ENCODE measurements at regions not wholly inside any gene's neighbourhood (a gene's known extent, or its start where the extent isn't known, plus 50 kb on each side); places are given as distances from the start of the nearest gene placed in this dataset.

DNA sequence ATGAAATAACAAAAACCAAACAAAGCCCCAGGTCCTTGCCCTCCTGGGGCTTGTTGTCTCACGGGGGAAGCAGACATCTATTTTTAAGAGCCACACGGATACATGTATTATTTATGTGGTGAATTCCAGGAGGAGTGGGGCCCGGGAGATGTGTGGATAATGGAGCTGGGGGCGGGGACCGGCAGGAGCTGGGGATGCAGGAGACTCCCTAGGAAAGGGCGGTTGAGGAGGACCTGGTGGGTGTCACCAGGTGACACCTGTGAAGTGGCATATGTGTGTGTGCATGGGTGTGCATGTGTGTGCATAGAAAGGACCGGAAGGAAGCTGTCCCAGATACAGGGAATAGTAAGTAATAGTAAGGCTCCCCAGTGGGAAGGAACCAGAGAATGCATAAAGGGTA lies 148.9 kb downstream of the URI1 start:
- TF ChIP-seq, protein P1, sequence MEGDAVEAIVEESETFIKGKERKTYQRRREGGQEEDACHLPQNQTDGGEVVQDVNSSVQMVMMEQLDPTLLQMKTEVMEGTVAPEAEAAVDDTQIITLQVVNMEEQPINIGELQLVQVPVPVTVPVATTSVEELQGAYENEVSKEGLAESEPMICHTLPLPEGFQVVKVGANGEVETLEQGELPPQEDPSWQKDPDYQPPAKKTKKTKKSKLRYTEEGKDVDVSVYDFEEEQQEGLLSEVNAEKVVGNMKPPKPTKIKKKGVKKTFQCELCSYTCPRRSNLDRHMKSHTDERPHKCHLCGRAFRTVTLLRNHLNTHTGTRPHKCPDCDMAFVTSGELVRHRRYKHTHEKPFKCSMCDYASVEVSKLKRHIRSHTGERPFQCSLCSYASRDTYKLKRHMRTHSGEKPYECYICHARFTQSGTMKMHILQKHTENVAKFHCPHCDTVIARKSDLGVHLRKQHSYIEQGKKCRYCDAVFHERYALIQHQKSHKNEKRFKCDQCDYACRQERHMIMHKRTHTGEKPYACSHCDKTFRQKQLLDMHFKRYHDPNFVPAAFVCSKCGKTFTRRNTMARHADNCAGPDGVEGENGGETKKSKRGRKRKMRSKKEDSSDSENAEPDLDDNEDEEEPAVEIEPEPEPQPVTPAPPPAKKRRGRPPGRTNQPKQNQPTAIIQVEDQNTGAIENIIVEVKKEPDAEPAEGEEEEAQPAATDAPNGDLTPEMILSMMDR (IDR thresholded peaks at IDR 0.05; ENCODE audit: unreplicated experiment) = no peak
- Mint-ChIP-seq H3K9me3 (ENCODE audit: unreplicated experiment) (no peaks in the 10 kb centered on the region), H3K36me3 (ENCODE audit: low read depth, unreplicated experiment) (no peaks in the 10 kb centered on the region), H3K27ac (ENCODE audit: unreplicated experiment) (no peak overlapping the region), H3K27me3 (ENCODE audit: unreplicated experiment) (peaks cover 5% of the 10 kb centered on the region), H3K4me3 (ENCODE audit: unreplicated experiment) (no peak overlapping the region), H3K4me1 (ENCODE audit: unreplicated experiment) (peaks cover 2% of the 10 kb centered on the region)
- no peak for DNase-seq (ENCODE audit: low spot score)

DNA sequence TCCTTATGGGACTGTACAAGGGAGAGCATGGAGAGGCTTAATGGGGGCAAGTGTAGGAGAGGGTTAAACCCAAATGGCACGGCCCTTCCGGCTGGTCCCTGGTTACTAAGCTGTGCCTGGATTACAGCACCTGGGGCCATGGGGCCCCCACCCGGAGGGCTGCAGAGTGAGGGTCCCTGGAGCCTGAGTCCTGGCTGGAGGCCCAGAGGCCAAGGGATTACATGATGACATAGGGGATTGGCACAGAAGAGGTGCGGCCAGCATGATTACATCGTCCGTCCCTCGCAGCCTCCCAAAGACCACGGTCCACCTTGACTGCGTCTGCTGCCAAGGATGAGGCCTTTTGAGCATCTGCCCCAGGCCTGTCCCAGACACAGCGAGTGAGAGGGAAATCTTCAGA lies 149.4 kb downstream of the URI1 start:
- TF ChIP-seq, protein P1 (IDR thresholded peaks at IDR 0.05; ENCODE audit: unreplicated experiment) = no peak
- H3K27me3 Mint-ChIP-seq (ENCODE audit: unreplicated experiment) = peaks cover 5% of the 10 kb centered on the region

DNA sequence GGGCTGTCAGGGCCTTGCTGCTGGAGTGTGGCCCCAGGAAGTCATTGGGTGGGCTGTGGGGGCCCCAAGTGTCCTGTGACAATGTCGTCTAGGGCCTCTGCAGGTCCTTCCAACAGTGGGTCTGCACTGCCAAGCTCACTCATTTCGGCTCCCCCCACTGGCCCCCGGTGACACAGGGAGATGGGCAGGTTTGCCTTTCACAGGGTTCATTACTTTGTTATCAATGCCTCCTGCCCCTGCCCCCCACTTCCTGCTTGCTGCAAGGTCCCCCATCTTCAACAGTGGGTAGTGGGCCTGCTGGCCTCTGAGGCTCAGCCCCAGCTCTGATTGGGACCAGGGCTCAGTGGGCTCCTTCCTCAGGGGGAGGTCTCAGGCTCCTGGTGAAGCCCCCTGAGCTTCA lies 149.8 kb downstream of the URI1 start:
- Mint-ChIP-seq H3K4me1 (ENCODE audit: unreplicated experiment) (no peaks in the 10 kb centered on the region), H3K36me3 (ENCODE audit: low read depth, unreplicated experiment) (no peaks in the 10 kb centered on the region), H3K9me3 (ENCODE audit: unreplicated experiment) (no peaks in the 10 kb centered on the region), H3K27me3 (ENCODE audit: unreplicated experiment) (peaks cover 5% of the 10 kb centered on the region), H3K27ac (ENCODE audit: unreplicated experiment) (no peak overlapping the region), H3K4me3 (ENCODE audit: unreplicated experiment) (no peak overlapping the region)
- TF ChIP-seq, protein P1 (IDR thresholded peaks at IDR 0.05; ENCODE audit: unreplicated experiment) = no peak
- no peak for DNase-seq (ENCODE audit: low spot score)

More for the DNA sequence above, 149.4 kb downstream of the URI1 start:
- Mint-ChIP-seq H3K27ac (ENCODE audit: unreplicated experiment) (no peak overlapping the region), H3K36me3 (ENCODE audit: low read depth, unreplicated experiment) (no peaks in the 10 kb centered on the region), H3K9me3 (ENCODE audit: unreplicated experiment) (no peaks in the 10 kb centered on the region), H3K4me1 (ENCODE audit: unreplicated experiment) (no peaks in the 10 kb centered on the region), H3K4me3 (ENCODE audit: unreplicated experiment) (no peak overlapping the region)
- DNase-seq (ENCODE audit: low spot score) = no peak

DNA sequence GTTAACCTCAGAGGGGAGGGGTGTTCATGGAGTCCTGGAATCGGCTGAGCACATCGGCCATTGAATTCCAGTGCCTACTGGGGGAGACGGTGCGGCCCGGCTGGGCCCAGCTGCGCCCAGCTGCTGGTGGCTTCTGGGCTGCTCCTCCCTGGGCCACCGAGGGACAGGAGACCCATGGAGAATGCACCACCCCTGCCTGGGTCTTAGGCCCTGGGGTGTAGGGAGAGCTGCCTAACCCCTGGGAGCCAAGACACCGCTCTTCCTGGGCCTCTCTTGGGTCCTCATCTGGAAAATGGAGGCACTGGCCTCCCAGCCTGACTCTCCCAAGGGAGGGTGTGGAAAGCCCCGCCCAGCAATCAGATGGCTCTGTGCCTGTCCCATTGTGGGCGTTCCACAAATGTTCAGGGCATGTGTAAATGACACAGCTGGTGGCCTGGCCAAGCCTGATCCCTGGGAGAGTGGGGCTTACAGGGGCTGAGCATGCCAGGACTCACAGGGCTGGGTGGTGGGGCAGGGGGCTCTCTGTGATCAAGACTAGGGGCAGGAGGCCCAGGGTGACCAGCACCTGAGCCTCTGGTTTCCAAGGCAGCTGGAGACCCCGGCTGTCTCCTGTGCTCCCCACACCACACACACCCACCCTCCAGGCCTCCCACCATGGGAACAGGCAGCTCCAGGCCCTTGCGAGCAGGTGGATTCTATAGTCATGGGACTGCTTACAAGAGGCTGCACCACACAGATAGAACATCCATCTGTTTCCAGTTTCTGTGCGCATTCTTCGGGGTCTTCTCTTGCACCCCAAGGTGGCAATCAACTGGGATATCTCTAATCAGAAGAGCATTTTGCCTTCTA lies 150.9 kb downstream of the URI1 start:
- no peak overlapping the region for H3K4me3 Mint-ChIP-seq (ENCODE audit: unreplicated experiment)
- H3K4me1 Mint-ChIP-seq (ENCODE audit: unreplicated experiment) = no peaks in the 10 kb centered on the region
- TF ChIP-seq, protein P1 (IDR thresholded peaks at IDR 0.05; ENCODE audit: unreplicated experiment) = no peak
- H3K27ac Mint-ChIP-seq (ENCODE audit: unreplicated experiment) = no peak overlapping the region
- no peaks in the 10 kb centered on the region for H3K9me3 Mint-ChIP-seq (ENCODE audit: unreplicated experiment)
- H3K36me3 Mint-ChIP-seq (ENCODE audit: low read depth, unreplicated experiment) = no peaks in the 10 kb centered on the region
- no peak for DNase-seq (ENCODE audit: low spot score)
- H3K27me3 Mint-ChIP-seq (ENCODE audit: unreplicated experiment) = peaks cover 1% of the 10 kb centered on the region

DNA sequence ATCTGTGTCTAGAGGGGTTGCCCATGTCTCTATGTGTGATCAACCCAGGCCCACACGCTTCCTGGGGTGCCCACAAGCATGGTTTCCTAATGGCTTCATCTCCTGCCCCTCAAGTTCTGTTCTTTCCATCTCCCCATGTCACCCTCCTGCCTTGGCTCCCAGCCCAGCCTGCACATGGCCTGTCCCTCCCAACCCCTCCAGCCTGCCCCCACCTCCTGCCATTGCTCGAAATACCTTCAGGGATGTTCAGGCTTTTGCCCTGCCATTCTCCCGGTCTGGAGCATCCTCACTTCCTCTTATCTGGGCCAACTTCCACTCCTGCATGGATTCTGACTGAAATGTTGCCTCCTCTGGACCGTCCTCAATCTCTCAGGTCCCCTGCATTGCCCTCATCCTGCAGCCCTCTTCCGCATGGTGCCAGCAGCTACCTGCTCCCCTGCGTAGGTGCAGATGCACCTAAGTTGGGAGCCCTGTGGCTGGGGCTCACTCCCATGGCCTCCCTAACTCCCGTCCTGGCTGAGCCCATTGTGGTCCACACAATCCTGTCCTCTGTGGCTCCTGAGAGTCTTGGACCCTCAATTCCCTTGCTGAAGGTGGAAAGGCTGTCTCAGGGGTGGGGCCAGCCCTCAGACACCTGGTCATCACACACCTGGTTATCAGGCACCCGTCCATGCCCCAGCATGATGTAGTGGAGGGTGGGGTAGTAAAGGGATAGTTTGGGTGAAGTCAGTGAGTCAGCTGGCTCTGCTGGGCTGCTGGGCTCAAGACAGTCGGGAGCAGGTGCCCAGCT lies 152.1 kb downstream of the URI1 start:
- Mint-ChIP-seq H3K4me3 (ENCODE audit: unreplicated experiment) (no peak overlapping the region), H3K27me3 (ENCODE audit: unreplicated experiment) (peaks cover 1% of the 10 kb centered on the region), H3K9me3 (ENCODE audit: unreplicated experiment) (no peaks in the 10 kb centered on the region), H3K27ac (ENCODE audit: unreplicated experiment) (no peak overlapping the region), H3K4me1 (ENCODE audit: unreplicated experiment) (no peaks in the 10 kb centered on the region), H3K36me3 (ENCODE audit: low read depth, unreplicated experiment) (no peaks in the 10 kb centered on the region)
- DNase-seq (ENCODE audit: low spot score) = no peak
- TF ChIP-seq, protein P1 (IDR thresholded peaks at IDR 0.05; ENCODE audit: unreplicated experiment) = no peak
